Sigmoid colon (tissue), 6 donors: ENCODE measurements at regions not wholly inside any gene's neighbourhood (a gene's known extent, or its start where the extent isn't known, plus 50 kb on each side); places are given as distances from the start of the nearest gene placed in this dataset.

Experiments
- DNase-seq: peaks from one replicate; pipeline ENCODE4 v3.0.0-alpha.2; 2019
- H3K27ac ChIP-seq, 4 donors: fragments of 200-600 bp; sonication (generic); one replicate each; pipeline ENCODE4 v1.5.1; 2016 to 2019; ENCODE audit warnings: mild to moderate bottlenecking in 1 of 4
- H3K27me3 ChIP-seq, 3 donors: fragments of 200-600 bp; sonication (generic); one replicate each; pipeline ENCODE4 v1.5.1; 2019; ENCODE audit warnings: mild to moderate bottlenecking in 1 of 3
- H3K36me3 ChIP-seq, 4 donors: fragments of 200-600 bp; sonication (generic); one replicate each; pipeline ENCODE4 v1.5.1; 2016 to 2019
- H3K4me1 ChIP-seq, 4 donors: fragments of 200-600 bp; sonication (generic); one replicate each; pipeline ENCODE4 v1.5.1; 2017 to 2019
- H3K4me3 ChIP-seq, 4 donors: fragments of 200-600 bp; sonication (generic); one replicate each; pipeline ENCODE4 v1.5.1; 2017 to 2019; ENCODE audit warnings: mild to moderate bottlenecking in 2 of 4, moderate library complexity in 1 of 4
- H3K9me3 ChIP-seq, 4 donors: fragments of 200-600 bp in 3 of 4; sonication (generic) in 3 of 4; one replicate each; pipeline versions ENCODE4 v1.5.1 to v1.6.1; 2013 to 2019
- CTCF ChIP-seq, 4 experiments: fragments of 450-650 bp in 3 of 4; fragments of 200-600 bp in 1 of 4; IDR thresholded peaks; one replicate each; pipeline ENCODE4 v1.5.1; 2016 to 2019; ENCODE audit warnings: antibody characterized with exemption in 4 of 4, mild to moderate bottlenecking in 3 of 4, moderate library complexity in 2 of 4
- EP300 ChIP-seq, 4 donors: sonication (generic); formaldehyde crosslinking; IDR thresholded peaks; one replicate each; pipeline ENCODE4 v1.6.1; 2017; ENCODE audit warnings: antibody characterized with exemption in 4 of 4
- POLR2A ChIP-seq, 2 donors: fragments of 450-650 bp; IDR thresholded peaks; one replicate each; pipeline ENCODE4 v1.6.1; 2016; ENCODE audit warnings: antibody characterized with exemption in 2 of 2, mild to moderate bottlenecking in 2 of 2, moderate library complexity in 2 of 2
- POLR2AphosphoS5 ChIP-seq, 4 donors: sonication (generic); formaldehyde crosslinking; IDR thresholded peaks; one replicate each; pipeline ENCODE4 v1.6.1; 2017; ENCODE audit warnings: antibody characterized with exemption in 4 of 4
- WGBS, 2 donors: extraction: QIAGEN DNeasy Blood & Tissue Kit; methylation state at CpG; one replicate each; pipeline ENCODE4 v1.1.7; 2013; 5-methylcytosine and 5-hydroxymethylcytosine counted together
- intact Hi-C: fragments of 100-400 bp; cut with DNase I; formaldehyde crosslinking; loops from one replicate; pipeline ENCODE4 v1.15.1; 2023
- donor health status: healthy with polysubstance abuse.
- donor health status: healthy.

- Histone ChIP-seq H3K27me3 (no peaks in the 10 kb centered on the region), H3K4me3 (no peak overlapping the region), H3K27ac (no peak overlapping the region), H3K36me3 (no peaks in the 10 kb centered on the region), H3K4me1 (no peaks in the 10 kb centered on the region), H3K9me3 (no peaks in the 10 kb centered on the region)
- TF ChIP-seq POLR2AphosphoS5 (IDR thresholded peaks at IDR 0.05) (no peak), EP300 (IDR thresholded peaks at IDR 0.05) (no peak), CTCF (IDR thresholded peaks at IDR 0.05) (no peak), POLR2A (IDR thresholded peaks at IDR 0.05) (no peak)
- intact Hi-C loops = no loop called here
- no peak for DNase-seq
Observed at GRCh38 chr4:125262502-125262901, 52.3 kb upstream of the FAT4 start.

DNA sequence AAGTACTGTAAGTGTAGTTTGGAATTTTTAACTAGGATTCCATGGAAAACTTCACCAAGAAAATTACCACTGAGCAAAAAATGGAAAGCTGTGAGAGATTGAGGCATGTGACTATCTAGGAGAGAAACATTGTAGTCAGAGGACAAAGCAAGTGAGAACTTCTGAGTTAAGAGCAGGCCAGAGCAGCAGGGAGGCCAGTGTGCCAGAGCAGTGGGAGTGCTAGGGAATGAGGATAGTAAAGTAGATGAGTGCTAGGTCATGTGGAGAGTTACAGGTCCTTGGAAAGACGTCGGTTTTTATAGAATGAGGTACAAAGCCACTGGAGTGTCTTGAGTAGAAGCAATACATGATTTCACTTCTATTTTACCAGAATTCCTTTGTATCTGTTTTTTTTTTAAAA is 52.7 kb upstream of the FAT4 start:
- intact Hi-C loops = no loop called here
- Histone ChIP-seq H3K9me3 (no peaks in the 10 kb centered on the region), H3K27me3 (no peaks in the 10 kb centered on the region), H3K27ac (no peak overlapping the region), H3K36me3 (no peaks in the 10 kb centered on the region), H3K4me1 (no peaks in the 10 kb centered on the region), H3K4me3 (no peak overlapping the region)
- TF ChIP-seq EP300 (IDR thresholded peaks at IDR 0.05) (no peak), POLR2A (IDR thresholded peaks at IDR 0.05) (no peak), CTCF (IDR thresholded peaks at IDR 0.05) (no peak)
- WGBS, 2 donors = 70 to 82% methylated on average over 2 of the region's 2 CpGs
- no peak for DNase-seq

- no peak overlapping the region for H3K27ac ChIP-seq
- no peaks in the 10 kb centered on the region for H3K4me1 ChIP-seq
- intact Hi-C loops = no loop called here
- no peaks in the 10 kb centered on the region for H3K36me3 ChIP-seq
- H3K27me3 ChIP-seq = no peaks in the 10 kb centered on the region
- no peak for DNase-seq
- 88 to 91% methylated on average over 1 of the region's 1 CpG for WGBS, 2 donors
- TF ChIP-seq CTCF (IDR thresholded peaks at IDR 0.05) = no peak
- TF ChIP-seq EP300 (IDR thresholded peaks at IDR 0.05) = no peak
- TF ChIP-seq POLR2AphosphoS5 (IDR thresholded peaks at IDR 0.05) = no peak
- no peak for TF ChIP-seq POLR2A (IDR thresholded peaks at IDR 0.05)
- no peak overlapping the region for H3K4me3 ChIP-seq
- no peaks in the 10 kb centered on the region for H3K9me3 ChIP-seq
Observed at GRCh38 chr4:125254106-125254505, 60.6 kb upstream of the FAT4 start.

DNA sequence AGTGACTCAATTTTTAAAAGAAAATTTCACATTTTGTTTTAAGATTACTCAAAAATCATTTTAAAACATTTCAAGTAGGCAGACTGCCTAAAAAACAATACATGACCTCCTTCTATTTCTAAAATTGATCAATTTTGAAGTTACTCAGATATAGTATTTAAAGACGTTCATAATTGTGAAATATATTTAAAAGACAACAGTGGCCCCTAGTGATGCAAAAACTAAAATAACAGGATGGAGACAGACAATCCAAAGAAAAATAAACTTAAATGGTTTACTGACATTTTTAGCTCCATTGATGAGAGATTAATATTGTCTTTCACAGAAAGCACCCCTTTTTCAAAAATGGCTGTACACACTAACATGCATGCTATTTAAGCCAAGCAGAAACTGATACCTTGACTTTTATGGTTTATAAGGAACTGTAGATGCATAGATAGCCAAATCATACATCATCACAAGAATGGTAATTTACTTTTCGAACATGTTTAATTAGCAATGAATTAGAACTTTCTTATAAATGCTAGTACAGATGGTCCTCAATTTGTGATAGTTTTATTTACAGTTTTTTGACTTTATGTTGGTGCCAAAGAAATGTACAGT is 69.8 kb upstream of the FAT4 start:
- Histone ChIP-seq H3K4me1 (peaks cover 0 to 6% (median 4%) of the 10 kb centered on the region in 4 donors), H3K36me3 (no peaks in the 10 kb centered on the region), H3K9me3 (no peaks in the 10 kb centered on the region), H3K27ac (no peak overlapping the region), H3K4me3 (no peak overlapping the region), H3K27me3 (no peaks in the 10 kb centered on the region)
- DNase-seq = no peak
- 33 to 50% methylated on average over 2 of the region's 2 CpGs for WGBS, 2 donors
- TF ChIP-seq CTCF (IDR thresholded peaks at IDR 0.05) (peak in 2 of 4 experiments; percentile 9 to 31), POLR2A (IDR thresholded peaks at IDR 0.05) (no peak)
- intact Hi-C loops = loop anchor here (2.0 kb wide), 1 partner anchor 914 kb away; no protein-coding TSS in a partner anchor

DNA sequence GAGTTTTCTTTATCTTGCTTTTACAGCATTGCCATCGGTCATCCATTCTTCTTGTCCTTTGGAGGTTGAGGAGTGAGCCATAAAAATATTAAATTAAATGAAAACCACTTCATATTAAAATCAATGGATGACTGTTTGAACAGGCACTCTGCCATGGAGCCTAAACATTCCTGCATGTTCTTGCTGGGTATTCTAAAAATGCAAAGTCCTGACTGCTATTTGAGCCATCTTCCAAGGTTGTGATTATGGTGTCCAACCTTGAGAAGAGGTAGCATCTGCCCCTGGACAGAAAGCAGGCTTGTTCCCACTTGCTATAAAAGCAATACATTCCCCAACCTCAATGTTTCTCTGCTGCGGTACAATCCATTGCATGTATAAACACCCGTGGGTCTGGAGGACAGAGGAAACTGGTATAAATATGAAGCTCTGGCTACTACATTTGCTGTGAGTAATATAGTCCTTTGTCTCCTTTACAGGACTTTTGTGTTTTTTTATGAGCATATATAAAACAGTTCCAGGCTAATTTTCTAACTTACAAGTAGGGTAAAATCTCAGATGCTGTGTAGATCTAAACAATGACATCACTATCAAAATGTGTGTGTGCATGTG is 70.9 kb upstream of the FAT4 start:
- Histone ChIP-seq H3K4me1 (peaks cover 0 to 6% (median 4%) of the 10 kb centered on the region in 4 donors), H3K9me3 (no peaks in the 10 kb centered on the region), H3K27ac (no peak overlapping the region), H3K27me3 (no peaks in the 10 kb centered on the region), H3K36me3 (no peaks in the 10 kb centered on the region), H3K4me3 (no peak overlapping the region)
- 52 to 76% methylated on average over 3 of the region's 3 CpGs for WGBS, 2 donors
- intact Hi-C loops = loop anchor here (2.0 kb wide), 1 partner anchor 913 kb away; no protein-coding TSS in a partner anchor
- no peak for TF ChIP-seq EP300 (IDR thresholded peaks at IDR 0.05)
- no peak for TF ChIP-seq POLR2A (IDR thresholded peaks at IDR 0.05)
- no peak for TF ChIP-seq POLR2AphosphoS5 (IDR thresholded peaks at IDR 0.05)
- TF ChIP-seq CTCF (IDR thresholded peaks at IDR 0.05) = no peak
- no peak for DNase-seq
